GM13977 (cell line): ENCODE measurements at regions not wholly inside any gene's neighbourhood (a gene's known extent, or its start where the extent isn't known, plus 50 kb on each side); places are given as distances from the start of the nearest gene placed in this dataset.

Experiments used
- DNase-seq: peaks from one replicate; pipeline ENCODE4 v3.0.0; 2012; ENCODE audit warnings: low spot score
- CTCF ChIP-seq: IDR thresholded peaks from 2 replicates; pipeline ENCODE4 v1.5.1; 2012; ENCODE audit warnings: mild to moderate bottlenecking, control low read depth; ENCODE audit not compliant: insufficient read depth; ENCODE audit errors: extremely low read depth, missing control alignments
- in situ Hi-C: fragments of 300-500 bp; cut with MboI; formaldehyde crosslinking; loops from one replicate; pipeline ENCODE4 v1.12.0; 2022; ENCODE audit warnings: low sequenced_read_pairs, low pct_unique_long_range_greater_than_20kb, mixed read lengths, inconsistent platforms; ENCODE audit not compliant: unreplicated experiment

GRCh38 chr9:78493166-78493742 is 196.3 kb downstream of the PSAT1 start:
- no peak for TF ChIP-seq CTCF
- no peak for DNase-seq
- in situ Hi-C loops: no loop called here

GRCh38 chr9:78502566-78502965 is 205.6 kb downstream of the PSAT1 start:
- DNase-seq: no peak
- no peak for TF ChIP-seq CTCF
- in situ Hi-C loops: no loop called here

DNA sequence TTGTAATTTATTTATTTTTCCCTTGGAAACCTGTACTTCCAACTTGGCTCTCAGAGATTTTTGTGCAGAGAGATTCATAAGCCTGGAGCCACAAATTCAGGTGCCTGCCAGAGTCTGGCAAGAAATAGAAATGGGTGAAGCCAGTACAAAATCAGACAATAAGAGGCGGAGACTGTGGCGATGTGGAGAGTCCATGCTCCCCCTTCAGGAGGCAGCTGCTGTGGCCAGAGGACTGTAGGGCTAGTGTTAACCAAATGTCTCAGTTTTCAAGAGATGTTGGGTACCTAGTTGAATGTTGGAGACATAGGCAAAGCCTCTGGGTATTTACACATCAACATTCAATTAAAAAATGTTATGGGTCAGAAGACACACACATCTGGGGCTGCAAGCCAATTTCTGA is 208.6 kb downstream of the PSAT1 start:
- in situ Hi-C loops: no loop called here
- DNase-seq: no peak
- TF ChIP-seq CTCF: no peak

DNA sequence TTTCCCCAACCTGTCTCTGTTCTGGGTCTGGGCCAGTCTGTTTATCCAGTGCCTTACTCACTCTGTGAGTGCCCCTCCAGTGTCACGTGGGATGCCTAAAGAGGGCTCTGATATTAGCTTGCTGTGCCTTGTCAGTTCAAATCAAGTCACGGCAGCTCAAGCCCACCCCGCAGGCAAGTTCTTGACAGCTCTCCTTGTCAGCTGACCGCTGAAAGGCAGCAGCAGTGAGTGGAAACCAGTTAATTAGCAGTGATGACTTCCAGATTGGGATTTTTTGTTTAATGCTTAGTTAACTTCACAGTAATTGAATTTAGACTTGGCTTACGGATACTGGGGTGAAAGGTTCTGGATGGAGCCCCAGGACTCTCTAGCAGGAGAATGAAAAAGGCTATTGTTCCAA is 210.1 kb downstream of the PSAT1 start:
- no peak for DNase-seq
- in situ Hi-C loops: no loop called here
- TF ChIP-seq CTCF: no peak

- DNase-seq: no peak
- TF ChIP-seq CTCF: no peak
- in situ Hi-C loops: no loop called here
Observed at GRCh38 chr9:78510035-78510434, 213.1 kb downstream of the PSAT1 start.

DNA sequence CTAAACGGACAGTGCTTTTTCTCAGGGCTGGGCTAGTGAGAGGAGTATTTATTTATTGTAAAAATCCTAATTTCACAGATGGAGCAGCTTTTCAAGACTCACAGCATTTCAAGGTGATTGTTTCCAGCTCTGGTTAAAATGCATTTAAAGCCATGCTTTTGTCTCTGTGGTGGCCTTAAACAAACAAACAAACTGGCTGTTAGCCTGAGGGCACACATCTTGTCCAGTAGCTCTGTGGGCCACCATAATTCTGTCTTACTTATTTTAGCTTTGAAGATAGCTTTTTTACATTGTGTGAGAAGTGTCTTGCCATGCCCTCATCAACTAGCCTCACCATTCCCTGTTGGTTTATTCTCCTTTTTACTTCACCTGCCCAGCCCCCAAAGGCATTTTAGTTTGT is 218.2 kb downstream of the PSAT1 start:
- in situ Hi-C loops: no loop called here
- DNase-seq: no peak
- TF ChIP-seq CTCF: no peak

GRCh38 chr9:78519786-78520185 is 222.9 kb downstream of the PSAT1 start:
- TF ChIP-seq CTCF: no peak
- no peak for DNase-seq
- in situ Hi-C loops: no loop called here
